NCI-H2107 (cell line): ENCODE measurements at regions not wholly inside any gene's neighbourhood (a gene's known extent, or its start where the extent isn't known, plus 50 kb on each side); places are given as distances from the start of the nearest gene placed in this dataset.

ENCODE experiments used
- DNase-seq: peaks from one replicate; lab custom pipeline; 2025; lab: John Stamatoyannopoulos, UW

DNA sequence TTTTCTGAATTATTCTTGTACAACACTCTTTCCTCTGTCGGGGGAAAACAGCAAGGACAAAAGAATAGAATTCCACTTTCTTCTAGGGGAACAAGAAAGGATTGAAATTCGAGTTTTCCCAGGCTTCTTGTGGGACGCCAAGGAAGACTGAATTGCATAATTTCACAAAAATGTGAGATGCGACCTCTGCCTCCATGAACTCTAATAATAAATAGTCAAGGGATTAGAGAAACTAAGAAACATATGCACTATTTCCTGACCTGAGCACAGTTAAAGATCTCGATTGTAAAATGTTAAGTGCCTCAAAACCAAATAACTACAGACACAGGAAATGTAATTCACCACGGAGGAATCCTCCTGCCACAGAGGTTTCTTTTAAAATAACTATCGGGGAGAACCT lies 117.3 kb upstream of the MARK1 start:
- no peak for DNase-seq

DNA sequence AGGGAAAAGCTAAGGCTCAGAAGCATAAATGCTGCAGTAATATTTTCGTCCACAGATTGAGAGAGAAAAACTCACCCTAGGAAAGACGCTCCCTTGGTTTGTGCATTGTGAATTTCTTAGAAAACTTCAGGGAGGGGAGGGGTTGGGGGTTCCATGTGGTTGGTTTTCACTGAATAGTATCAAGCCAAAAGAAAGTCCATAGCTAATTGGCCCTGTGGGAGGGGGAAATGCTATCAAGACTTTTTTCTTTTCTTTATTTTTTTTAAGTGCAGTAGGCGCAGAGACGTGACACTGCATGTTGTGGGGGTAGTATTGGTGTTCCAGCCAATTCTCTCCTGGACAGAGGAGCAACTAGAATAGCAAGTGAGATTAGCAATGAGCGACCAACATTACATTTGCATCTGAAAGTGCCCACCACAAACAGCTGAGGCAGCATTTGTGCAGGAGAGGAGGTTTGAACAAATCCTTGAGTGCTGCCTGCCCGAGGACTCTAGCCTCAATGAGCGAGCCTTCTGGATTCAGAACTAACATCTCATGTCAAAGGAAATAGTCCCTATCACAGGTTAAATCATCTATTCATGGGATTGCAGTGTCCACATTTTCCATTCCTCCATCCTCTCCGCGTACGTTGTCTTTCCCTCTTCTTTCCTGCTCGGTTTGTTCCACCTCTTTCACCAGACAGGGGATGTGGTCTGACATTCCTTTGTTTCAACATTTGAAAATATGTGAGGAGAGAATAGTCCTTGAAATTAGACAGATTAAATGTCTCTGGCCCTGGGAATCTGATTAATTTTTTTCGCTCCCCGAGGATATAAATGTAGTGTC lies 118.0 kb upstream of the MARK1 start:
- no peak for DNase-seq

GRCh38 chr1:220407191-220407590 lies 120.7 kb upstream of the MARK1 start:
- DNase-seq, result no peak

DNA sequence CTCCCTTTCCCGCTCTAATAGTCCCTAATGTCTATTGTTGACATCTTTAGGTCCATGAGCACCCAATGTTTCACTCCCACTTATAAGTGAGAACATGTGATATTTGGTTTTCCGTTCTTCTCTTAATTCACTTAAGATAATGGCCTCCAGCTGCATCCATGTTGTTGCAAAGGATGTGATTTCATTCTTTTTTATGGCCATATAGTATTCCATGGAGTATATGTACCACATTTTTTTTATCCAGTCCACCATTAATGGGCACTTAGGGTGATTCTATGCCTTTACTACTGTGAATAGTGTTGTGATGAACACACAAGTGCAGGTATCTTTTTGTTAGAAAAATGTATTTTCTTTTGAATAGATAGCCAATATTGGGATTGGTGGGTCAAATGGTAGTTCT lies 126.0 kb upstream of the RAB3GAP2 start:
- DNase-seq, result no peak

DNA sequence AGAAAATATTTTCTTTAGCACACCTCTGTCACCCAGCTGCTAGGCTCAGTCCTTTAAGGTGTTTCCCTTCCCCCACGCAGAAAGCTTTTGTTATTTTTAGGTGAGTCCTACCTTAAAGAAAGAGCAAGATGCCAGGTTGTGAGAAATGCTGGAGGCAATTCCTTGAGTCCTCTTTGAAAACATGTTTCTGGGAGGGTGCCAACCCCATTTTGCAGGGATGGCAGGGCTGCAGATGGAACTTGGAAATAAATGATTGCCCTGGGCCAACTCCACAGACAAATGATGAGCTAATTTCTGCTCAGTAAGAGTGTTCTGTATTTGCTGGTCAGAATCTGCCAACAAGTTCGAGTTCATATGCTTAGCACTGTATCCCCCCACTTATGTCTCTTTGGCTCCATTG lies 119.2 kb upstream of the RAB3GAP2 start:
- no peak for DNase-seq

- DNase-seq, result peak; percentile 56
Measured at GRCh38 chr1:220389634-220390033, 117.4 kb upstream of the RAB3GAP2 start.

- DNase-seq, result no peak
Measured at GRCh38 chr1:220386494-220387195, 114.4 kb upstream of the RAB3GAP2 start.

GRCh38 chr1:220385158-220385557 lies 112.9 kb upstream of the RAB3GAP2 start:
- DNase-seq, result no peak

DNA sequence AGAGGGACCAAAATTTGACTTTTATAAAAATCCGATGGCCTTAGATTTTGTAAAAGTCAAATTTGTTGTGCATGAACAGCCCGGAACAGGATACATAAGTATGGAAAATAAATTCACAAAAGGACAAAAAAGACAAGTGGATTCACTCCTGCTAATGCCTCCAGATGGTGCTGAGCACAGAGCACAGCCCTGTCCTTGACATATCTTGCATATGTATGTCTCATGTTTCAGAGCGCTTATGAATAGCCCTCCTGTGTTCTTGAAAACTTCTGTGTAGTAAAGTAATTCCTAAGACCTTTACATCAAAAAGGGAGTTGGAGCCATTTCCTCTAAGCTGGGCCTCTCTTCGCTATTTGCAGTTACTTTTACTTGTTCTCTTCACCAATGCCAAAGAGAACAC lies 110.7 kb upstream of the RAB3GAP2 start:
- no peak for DNase-seq

GRCh38 chr1:220380885-220381284 lies 108.6 kb upstream of the RAB3GAP2 start:
- DNase-seq, result no peak

DNA sequence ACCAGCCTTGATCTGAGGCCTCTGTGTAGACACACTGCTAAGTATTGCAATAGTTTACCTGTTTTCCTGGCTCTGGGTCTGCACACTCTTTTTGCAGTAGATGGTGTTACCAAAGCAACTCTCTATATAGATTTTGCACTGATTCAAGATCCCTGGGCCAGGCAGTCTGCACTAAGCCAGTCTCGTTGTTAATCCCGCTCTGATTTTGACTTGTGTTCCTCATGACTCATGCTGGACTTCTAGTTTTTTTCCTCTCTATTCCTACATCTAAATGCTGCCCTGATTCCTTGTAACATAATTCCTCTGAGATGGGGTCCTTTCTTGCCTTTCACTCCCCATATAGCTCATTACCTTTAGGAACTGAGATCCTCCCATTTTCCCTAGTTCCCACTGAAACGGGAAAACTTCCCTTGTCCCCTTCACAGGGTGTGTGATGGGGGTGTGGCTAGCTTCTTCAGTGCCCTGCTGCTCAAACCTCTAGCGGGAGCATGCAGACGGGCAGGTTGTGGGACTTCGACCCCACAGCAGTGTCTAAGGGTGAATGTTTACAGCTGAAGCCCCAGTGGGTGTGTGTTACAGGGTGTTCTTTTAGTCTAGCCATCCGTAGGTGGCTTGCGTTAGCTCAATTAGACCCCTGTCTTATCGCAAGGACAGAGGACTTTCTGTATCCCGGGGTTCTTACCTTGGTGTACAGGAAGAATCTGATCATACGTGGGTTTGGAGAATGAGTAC lies 106.5 kb upstream of the RAB3GAP2 start:
- no peak for DNase-seq

DNA sequence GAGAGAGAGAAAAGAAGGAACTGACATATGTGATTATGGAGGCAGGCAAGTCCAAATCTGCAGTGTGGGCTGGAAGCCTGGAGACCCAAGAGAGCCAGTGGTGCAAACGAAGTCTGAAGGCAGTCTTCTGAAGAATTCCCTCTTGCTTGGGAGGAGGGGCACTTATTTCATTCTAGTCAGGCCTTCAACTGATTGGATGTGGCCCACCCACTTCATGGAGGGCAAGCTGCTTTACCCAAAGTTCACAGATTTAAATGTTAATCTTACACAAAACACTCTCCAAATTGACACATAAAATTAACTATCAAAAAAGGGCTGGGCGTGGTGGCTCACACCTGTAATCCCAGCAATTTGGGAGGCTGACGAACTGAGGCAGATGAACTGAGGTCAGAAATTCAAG lies 103.5 kb upstream of the RAB3GAP2 start:
- DNase-seq, result no peak

- no peak for DNase-seq
Measured at GRCh38 chr1:220374449-220374848, 102.2 kb upstream of the RAB3GAP2 start.

DNA sequence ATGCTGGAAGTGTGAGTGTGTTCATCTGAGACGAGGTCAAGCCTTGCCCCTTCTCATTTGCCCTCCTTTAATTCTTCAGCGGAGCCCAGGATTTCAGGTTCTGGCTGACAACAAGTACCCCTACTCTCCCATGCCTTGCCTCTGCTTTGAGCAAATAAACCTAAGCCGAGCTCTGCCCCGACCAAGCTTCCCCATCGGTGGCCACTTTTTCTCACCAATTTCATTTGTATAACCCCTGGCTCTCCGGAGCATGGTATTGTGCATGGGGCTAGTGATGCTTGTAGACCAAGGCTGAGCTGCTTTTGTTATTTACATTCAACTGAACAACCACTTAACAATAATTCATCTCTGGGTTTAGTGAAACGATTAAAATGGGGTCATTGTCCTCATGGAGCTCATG lies 100.2 kb upstream of the RAB3GAP2 start:
- DNase-seq, result no peak

DNA sequence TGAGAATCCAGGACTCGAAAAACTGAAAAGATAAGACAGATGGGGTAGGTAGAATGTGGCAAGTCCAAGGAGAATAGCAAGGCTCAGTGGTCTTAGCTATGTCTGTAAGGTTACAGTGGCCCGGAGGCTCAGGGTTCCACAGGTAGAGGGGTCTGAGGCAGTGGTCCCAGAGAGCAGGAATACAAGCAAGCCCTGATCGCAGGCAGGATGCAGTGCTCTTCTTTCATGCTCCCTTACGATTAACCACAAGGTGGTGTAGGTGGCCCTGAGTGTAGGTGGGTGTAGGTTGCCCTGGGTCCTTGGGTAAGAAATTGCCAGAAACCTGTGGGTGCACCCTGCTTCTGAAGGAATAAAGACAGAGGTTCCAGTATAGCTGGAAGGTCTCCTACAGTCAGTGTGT lies 99.1 kb upstream of the RAB3GAP2 start:
- peak; percentile 23 for DNase-seq

GRCh38 chr1:220370041-220370700 lies 97.9 kb upstream of the RAB3GAP2 start:
- DNase-seq, result peak; percentile 44

DNA sequence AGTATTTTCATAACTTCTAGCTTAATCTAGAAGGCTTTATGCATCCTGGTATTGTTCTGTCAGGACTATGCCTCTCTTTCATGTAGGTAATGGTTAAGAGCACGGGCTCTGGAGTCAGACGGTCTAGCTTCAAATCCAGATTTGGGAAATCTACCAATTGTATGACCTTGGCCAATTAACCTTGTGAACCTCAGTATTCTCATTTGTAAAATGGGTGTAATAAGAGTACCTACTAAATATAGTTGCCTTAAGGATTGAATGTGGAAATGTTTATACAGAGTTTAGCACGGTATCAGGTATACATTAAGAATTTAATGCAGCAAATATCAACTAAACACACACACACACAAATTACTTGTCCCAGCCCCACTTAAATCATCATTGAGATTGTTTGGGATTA lies 97.3 kb upstream of the RAB3GAP2 start:
- DNase-seq, result no peak

- DNase-seq, result no peak
Measured at GRCh38 chr1:220368352-220369265, 96.4 kb upstream of the RAB3GAP2 start.

- no peak for DNase-seq
Measured at GRCh38 chr1:220367833-220368232, 95.6 kb upstream of the RAB3GAP2 start.

- DNase-seq, result no peak
Measured at GRCh38 chr1:220366269-220366668, 94.0 kb upstream of the RAB3GAP2 start.

DNA sequence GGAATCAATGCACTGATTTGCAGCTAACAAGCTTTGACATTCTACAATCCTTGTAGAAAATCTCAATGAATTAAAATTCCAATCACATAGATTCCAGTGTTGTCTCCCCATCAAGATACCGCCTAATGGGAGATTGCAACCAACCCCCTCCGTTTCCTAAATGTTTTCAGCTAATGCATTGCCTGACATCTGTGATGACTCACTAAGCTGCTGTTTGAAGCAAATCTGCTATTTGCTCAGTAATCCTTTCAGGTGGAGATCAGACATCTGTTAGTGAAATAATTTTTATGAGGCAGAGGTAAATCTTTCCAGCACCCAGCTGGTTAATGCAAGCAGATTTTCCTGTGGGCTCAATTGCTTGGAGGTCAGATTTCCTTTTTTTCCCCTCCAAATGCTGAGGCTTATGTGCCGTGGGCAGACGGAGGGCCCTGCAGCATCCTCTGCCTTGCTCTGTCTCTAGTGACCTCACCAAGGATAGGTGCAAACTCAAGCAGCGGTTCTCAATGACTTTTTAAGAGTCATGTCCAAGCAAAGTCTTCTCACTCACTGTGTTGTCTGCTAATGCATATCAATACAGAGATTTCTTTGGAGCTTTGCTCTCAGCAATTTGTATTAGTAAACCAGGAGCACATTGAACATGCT lies 91.1 kb upstream of the RAB3GAP2 start:
- no peak for DNase-seq
